Glomerular visceral epithelial cell (primary cell): ENCODE measurements at regions not wholly inside any gene's neighbourhood (a gene's known extent, or its start where the extent isn't known, plus 50 kb on each side); places are given as distances from the start of the nearest gene placed in this dataset.
"Not testable (repeated sequence)": the region's sequence is repeated elsewhere in the genome, so short reads cannot be mapped to it uniquely, and the experiment has no call there.

ENCODE experiments used
- DNase-seq: peaks from one replicate; pipeline ENCODE4 v3.0.0-alpha.2; 2016; ENCODE audit errors: extremely low spot score

GRCh38 chr12:85573635-85574214, 262.5 kb downstream of the RASSF9 start:
- DNase-seq: no peak

- DNase-seq: no peak
These were observed 261.9 kb downstream of the RASSF9 start for GRCh38 chr12:85574291-85574690.

GRCh38 chr12:85575120-85576096, 260.8 kb downstream of the RASSF9 start:
- DNase-seq: peak; percentile 55

GRCh38 chr12:85580562-85581168, 255.5 kb downstream of the RASSF9 start:
- no peak for DNase-seq

- DNase-seq: no peak
These were observed 249.1 kb downstream of the RASSF9 start for GRCh38 chr12:85587158-85587557.

- DNase-seq: no peak
These were observed 248.0 kb downstream of the RASSF9 start for GRCh38 chr12:85588221-85588620.

GRCh38 chr12:85600841-85601240, 235.4 kb downstream of the RASSF9 start:
- DNase-seq: no peak

- DNase-seq: no peak
These were observed 232.7 kb downstream of the RASSF9 start for GRCh38 chr12:85603556-85603955.

GRCh38 chr12:85606455-85606854, 229.8 kb downstream of the RASSF9 start:
- DNase-seq: no peak

GRCh38 chr12:85609778-85610177, 226.4 kb downstream of the RASSF9 start:
- no peak for DNase-seq

GRCh38 chr12:85610194-85610593, 226.0 kb downstream of the RASSF9 start:
- no peak for DNase-seq

GRCh38 chr12:85616201-85616600, 220.0 kb downstream of the RASSF9 start:
- DNase-seq: no peak

- no peak for DNase-seq
These were observed 218.7 kb downstream of the RASSF9 start for GRCh38 chr12:85617307-85618091.

GRCh38 chr12:85621041-85621440, 215.2 kb downstream of the RASSF9 start:
- no peak for DNase-seq

- DNase-seq: no peak
These were observed 212.4 kb downstream of the RASSF9 start for GRCh38 chr12:85623763-85624162.

GRCh38 chr12:85625467-85625866, 210.7 kb downstream of the RASSF9 start:
- no peak for DNase-seq

- DNase-seq: peak; percentile 33
These were observed 210.0 kb downstream of the RASSF9 start for GRCh38 chr12:85626001-85626783.

GRCh38 chr12:85626784-85627171, 209.4 kb downstream of the RASSF9 start:
- DNase-seq: no peak

- DNase-seq: no peak
These were observed 208.6 kb downstream of the RASSF9 start for GRCh38 chr12:85627584-85627983.

- not testable (repeated sequence) for DNase-seq
These were observed 207.6 kb downstream of the RASSF9 start for GRCh38 chr12:85628562-85628961.

GRCh38 chr12:85630851-85631250, 205.4 kb downstream of the RASSF9 start:
- no peak for DNase-seq
